ENCODE measurements at regions not wholly inside any gene's neighbourhood (a gene's known extent, or its start where the extent isn't known, plus 50 kb on each side); places are given as distances from the start of the nearest gene placed in this dataset.

DNA sequence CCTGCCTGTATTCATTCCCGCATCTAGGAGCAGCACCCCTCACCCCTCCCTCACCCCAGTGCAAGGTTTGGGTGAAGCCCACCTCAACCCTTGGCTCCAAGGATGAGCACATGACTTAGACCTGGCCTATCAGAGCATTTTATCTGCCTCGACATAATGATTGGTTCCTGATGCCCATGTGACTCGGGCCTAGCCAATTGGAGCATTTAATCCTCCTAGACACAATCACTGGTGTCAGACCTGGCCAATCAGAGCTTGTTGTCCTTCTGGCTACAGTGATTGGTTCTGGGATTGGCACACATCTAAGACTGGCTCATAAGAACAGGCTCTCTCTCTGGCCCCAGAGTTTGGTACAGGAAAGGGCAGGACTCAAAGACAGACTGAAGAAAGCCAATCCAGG, 73.1 kb upstream of the MYL2 start:
- TF ChIP-seq CTCF (IDR thresholded peaks at IDR 0.05) = no peak
- no peak for TF ChIP-seq EZH2 (IDR thresholded peaks at IDR 0.05; ENCODE audit: borderline replicate concordance, insufficient read depth, low read depth, low read length, poor library complexity, severe bottlenecking)
